SK-MEL-5 (cell line): ENCODE measurements at regions not wholly inside any gene's neighbourhood (a gene's known extent, or its start where the extent isn't known, plus 50 kb on each side); places are given as distances from the start of the nearest gene placed in this dataset.

Experiments used
- DNase-seq: peaks from one replicate; pipeline ENCODE4 v3.0.0-alpha.2; 2016; ENCODE audit warnings: low read depth, low spot score
- in situ Hi-C: cut with HindIII; loops from 2 replicates; pipeline ENCODE4 v1.10.0; 2016; ENCODE audit warnings: low sequenced_read_pairs, high pct_unique_total_duplicates, low pct_unique_long_range_greater_than_20kb

GRCh38 chr11:11038352-11038751, 180.5 kb upstream of the ZBED5 start:
- in situ Hi-C loops: no loop called here
- DNase-seq: no peak

- DNase-seq: peak; percentile 81
- in situ Hi-C loops: no loop called here
Observed at GRCh38 chr11:11036848-11037732, 179.2 kb upstream of the ZBED5 start.

- DNase-seq: no peak
- in situ Hi-C loops: no loop called here
Observed at GRCh38 chr11:11036185-11036847, 178.5 kb upstream of the ZBED5 start.

- no peak for DNase-seq
- in situ Hi-C loops: no loop called here
Observed at GRCh38 chr11:11035331-11035730, 177.5 kb upstream of the ZBED5 start.

GRCh38 chr11:11034476-11034875, 176.6 kb upstream of the ZBED5 start:
- in situ Hi-C loops: no loop called here

GRCh38 chr11:11032066-11032465, 174.2 kb upstream of the ZBED5 start:
- in situ Hi-C loops: no loop called here

More at GRCh38 chr11:11034476-11034875, 176.6 kb upstream of the ZBED5 start:
- DNase-seq: no peak

GRCh38 chr11:11029027-11029426, 171.2 kb upstream of the ZBED5 start:
- DNase-seq: no peak
- in situ Hi-C loops: loop anchor here (10.0 kb wide), 2 partner anchors 224 to 366 kb away; partner anchors contain the start of gene EIF4G2

More at GRCh38 chr11:11032066-11032465, 174.2 kb upstream of the ZBED5 start:
- no peak for DNase-seq

GRCh38 chr11:11028017-11028692, 170.3 kb upstream of the ZBED5 start:
- DNase-seq: peak; percentile 74
- in situ Hi-C loops: loop anchor here (10.0 kb wide), 2 partner anchors 223 to 367 kb away; partner anchors contain the start of gene EIF4G2

GRCh38 chr11:11027288-11027687, 169.4 kb upstream of the ZBED5 start:
- DNase-seq: no peak
- in situ Hi-C loops: loop anchor here (10.0 kb wide), 2 partner anchors 222 to 368 kb away; partner anchors contain the start of gene EIF4G2

GRCh38 chr11:11025087-11025486, 167.2 kb upstream of the ZBED5 start:
- in situ Hi-C loops: loop anchor here (10.0 kb wide), 2 partner anchors 220 to 370 kb away; partner anchors contain the start of gene EIF4G2
- peak; percentile 85 for DNase-seq

- DNase-seq: peak; percentile 42
- in situ Hi-C loops: loop anchor here (10.0 kb wide), 2 partner anchors 217 to 373 kb away; partner anchors contain the start of gene EIF4G2
Observed at GRCh38 chr11:11022125-11022730, 164.4 kb upstream of the ZBED5 start.

- in situ Hi-C loops: loop anchor here (10.0 kb wide), 2 partner anchors 217 to 373 kb away; partner anchors contain the start of gene EIF4G2
Observed at GRCh38 chr11:11021563-11021962, 163.7 kb upstream of the ZBED5 start.

GRCh38 chr11:11020747-11021149, 162.9 kb upstream of the ZBED5 start:
- in situ Hi-C loops: loop anchor here (10.0 kb wide), 2 partner anchors 216 to 374 kb away; partner anchors contain the start of gene EIF4G2
- no peak for DNase-seq

More at GRCh38 chr11:11021563-11021962, 163.7 kb upstream of the ZBED5 start:
- no peak for DNase-seq

- DNase-seq: no peak
- in situ Hi-C loops: loop anchor here (10.0 kb wide), 2 partner anchors 215 to 375 kb away; partner anchors contain the start of gene EIF4G2
Observed at GRCh38 chr11:11020219-11020726, 162.4 kb upstream of the ZBED5 start.

- in situ Hi-C loops: no loop called here
- no peak for DNase-seq
Observed at GRCh38 chr11:11016943-11017342, 159.1 kb upstream of the ZBED5 start.

- no peak for DNase-seq
- in situ Hi-C loops: no loop called here
Observed at GRCh38 chr11:11016068-11016467, 158.2 kb upstream of the ZBED5 start.

- DNase-seq: no peak
- in situ Hi-C loops: no loop called here
Observed at GRCh38 chr11:11011617-11012016, 153.8 kb upstream of the ZBED5 start.
